ENCODE measurements at regions not wholly inside any gene's neighbourhood (a gene's known extent, or its start where the extent isn't known, plus 50 kb on each side); places are given as distances from the start of the nearest gene placed in this dataset.

- no peak for DNase-seq
Measured at GRCh38 chr15:96268442-96269204, 61.9 kb upstream of the NR2F2 start.

- DNase-seq = no peak
Measured at GRCh38 chr15:96270581-96271172, 59.8 kb upstream of the NR2F2 start.

GRCh38 chr15:96272427-96272826 is 58.1 kb upstream of the NR2F2 start:
- DNase-seq = no peak

GRCh38 chr15:96273317-96274086 is 57.0 kb upstream of the NR2F2 start:
- no peak for DNase-seq

GRCh38 chr15:96274087-96274440 is 56.4 kb upstream of the NR2F2 start:
- no peak for DNase-seq

GRCh38 chr15:96274698-96275097 is 55.8 kb upstream of the NR2F2 start:
- DNase-seq = no peak

- DNase-seq = no peak
Measured at GRCh38 chr15:96276438-96277210, 53.9 kb upstream of the NR2F2 start.
